ENCODE measurements at regions not wholly inside any gene's neighbourhood (a gene's known extent, or its start where the extent isn't known, plus 50 kb on each side); places are given as distances from the start of the nearest gene placed in this dataset.

DNA sequence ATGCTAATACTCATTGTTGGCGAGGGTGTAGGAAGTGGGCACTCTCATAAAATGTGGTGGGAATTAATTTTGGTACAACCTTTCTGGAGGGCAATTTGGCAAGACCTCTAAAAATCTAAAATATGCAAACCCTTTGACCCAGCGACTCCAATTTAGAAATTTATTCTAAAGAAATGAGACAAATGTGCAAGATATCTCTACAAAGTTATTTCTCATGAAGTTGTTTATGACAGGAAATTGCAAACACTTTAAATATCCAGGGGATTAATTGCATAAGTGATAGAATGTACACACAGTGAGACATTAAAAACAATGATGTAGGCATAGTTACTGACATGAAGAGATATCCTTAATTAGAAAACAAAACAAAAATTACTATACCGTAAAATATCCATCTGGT is 246.3 kb upstream of the MAP3K1 start:
- whole genome bisulfite sequencing (ENCODE audit: insufficient coverage) = 100% methylated on average over 1 of the region's 3 CpGs
- no peak for DNase-seq
- peaks cover 0 to 3% (median 0%) of the 10 kb centered on the region in 5 experiments for H3K9me3 ChIP-seq (ENCODE audit: control extremely low read depth in 1 of 5, control insufficient read depth in 4 of 5, insufficient read depth in 2 of 5, low read depth in 1 of 5, low read length in 4 of 5)
- H3K27ac ChIP-seq (ENCODE audit: insufficient read depth in 1 of 2, low read depth in 1 of 2, low read length in 2 of 2, poor library complexity in 1 of 2, severe bottlenecking in 2 of 2) = no peak overlapping the region
- no peaks in the 10 kb centered on the region for H3K27me3 ChIP-seq (replicated peaks in 2 of 5; ENCODE audit: control insufficient read depth in 4 of 5, insufficient read depth in 5 of 5, low read length in 4 of 5)
- peaks cover 0 to 10% (median 3%) of the 10 kb centered on the region in 4 experiments for H3K4me1 ChIP-seq (ENCODE audit: control extremely low read depth in 1 of 4, control insufficient read depth in 4 of 4, insufficient read depth in 4 of 4, low read length in 3 of 4)
- ChIA-PET CTCF (interaction anchor here (1.0 kb wide), 1 partner anchor 88 kb away, joined by 4 read pairs; no protein-coding TSS in a partner anchor), POLR2A (no interaction called here)
- no peak overlapping the region for H3K4me3 ChIP-seq (ENCODE audit: control insufficient read depth in 1 of 7, extremely low read depth in 1 of 7, insufficient read depth in 4 of 7, low read depth in 2 of 7, low read length in 6 of 7)
- no peaks in the 10 kb centered on the region for H3K36me3 ChIP-seq (ENCODE audit: control insufficient read depth in 4 of 4, insufficient read depth in 4 of 4, low read length in 3 of 4)

DNA sequence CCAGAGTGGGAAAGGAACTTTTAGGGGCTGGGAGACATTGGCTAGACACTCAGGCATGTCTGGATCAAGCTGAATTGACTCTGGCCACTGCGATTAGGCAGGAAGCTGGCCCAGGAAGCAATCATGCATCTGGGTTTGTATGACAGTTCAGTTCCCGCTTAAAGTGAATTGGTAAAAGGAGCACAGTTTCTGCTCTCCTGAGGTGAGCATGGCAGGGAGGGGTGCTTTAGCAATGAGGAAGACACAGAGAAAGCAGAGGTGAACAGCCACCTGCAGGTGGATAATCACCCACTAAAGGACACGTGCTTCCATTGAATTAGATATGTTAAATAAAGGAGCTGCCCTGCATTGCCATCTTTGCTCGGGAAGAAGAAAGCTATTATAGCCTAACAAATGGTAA is 248.1 kb upstream of the MAP3K1 start:
- H3K4me3 ChIP-seq (ENCODE audit: control insufficient read depth in 1 of 7, extremely low read depth in 1 of 7, insufficient read depth in 4 of 7, low read depth in 2 of 7, low read length in 6 of 7) = no peak overlapping the region
- no peak for DNase-seq
- H3K9me3 ChIP-seq (ENCODE audit: control extremely low read depth in 1 of 5, control insufficient read depth in 4 of 5, insufficient read depth in 2 of 5, low read depth in 1 of 5, low read length in 4 of 5) = no peaks in the 10 kb centered on the region
- peaks cover 0 to 10% (median 3%) of the 10 kb centered on the region in 4 experiments for H3K4me1 ChIP-seq (ENCODE audit: control extremely low read depth in 1 of 4, control insufficient read depth in 4 of 4, insufficient read depth in 4 of 4, low read length in 3 of 4)
- H3K27me3 ChIP-seq (replicated peaks in 2 of 5; ENCODE audit: control insufficient read depth in 4 of 5, insufficient read depth in 5 of 5, low read length in 4 of 5) = no peaks in the 10 kb centered on the region
- WGBS (ENCODE audit: insufficient coverage) = 94% methylated on average over 2 of the region's 4 CpGs
- ChIA-PET CTCF (no interaction called here), POLR2A (no interaction called here)
- no peak overlapping the region for H3K27ac ChIP-seq (ENCODE audit: insufficient read depth in 1 of 2, low read depth in 1 of 2, low read length in 2 of 2, poor library complexity in 1 of 2, severe bottlenecking in 2 of 2)
- H3K36me3 ChIP-seq (ENCODE audit: control insufficient read depth in 4 of 4, insufficient read depth in 4 of 4, low read length in 3 of 4) = no peaks in the 10 kb centered on the region

DNA sequence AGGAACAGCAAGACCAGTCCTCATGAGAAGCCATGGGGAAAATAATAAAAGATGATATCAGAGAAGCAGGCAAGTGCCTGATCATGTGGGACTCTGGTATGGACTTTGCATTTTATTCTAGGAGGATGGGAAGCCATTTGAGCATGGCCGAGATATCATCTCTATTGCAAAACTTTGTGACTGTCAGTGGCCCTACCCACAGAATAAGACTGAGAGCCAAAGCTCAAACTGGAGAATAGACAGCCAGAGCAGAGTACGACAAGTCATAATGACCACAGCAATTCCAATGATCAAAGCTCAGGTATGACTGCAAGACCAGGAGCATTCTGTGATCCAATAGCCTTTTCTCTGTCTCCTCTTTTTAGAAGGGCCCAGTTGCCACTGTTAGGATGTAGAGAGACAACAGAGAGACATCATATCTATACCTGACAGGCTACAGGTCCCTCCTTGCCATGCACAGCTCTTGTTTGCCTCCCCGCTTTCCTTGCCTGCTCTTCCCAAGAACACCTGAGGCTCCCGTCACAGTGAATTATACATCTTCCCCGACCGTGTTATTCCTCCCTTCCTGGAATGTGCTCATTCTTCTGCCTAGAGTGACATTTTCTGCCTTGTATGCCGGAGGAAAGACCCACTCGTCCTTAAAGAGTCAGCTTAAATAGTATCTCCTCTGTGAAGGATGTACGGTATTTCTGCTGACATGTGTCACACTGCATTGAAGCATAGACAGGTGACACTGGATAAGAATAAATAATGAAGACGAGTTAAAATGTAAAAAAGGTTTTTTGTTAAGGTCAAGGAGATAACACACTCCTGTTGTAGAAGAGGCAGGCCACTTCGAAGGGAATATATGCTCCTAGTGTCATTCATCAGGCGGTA is 248.7 kb upstream of the MAP3K1 start:
- no peaks in the 10 kb centered on the region for H3K36me3 ChIP-seq (ENCODE audit: control insufficient read depth in 4 of 4, insufficient read depth in 4 of 4, low read length in 3 of 4)
- POLR2A ChIA-PET = no interaction called here
- no peaks in the 10 kb centered on the region for H3K27me3 ChIP-seq (replicated peaks in 2 of 5; ENCODE audit: control insufficient read depth in 4 of 5, insufficient read depth in 5 of 5, low read length in 4 of 5)
- H3K4me1 ChIP-seq (ENCODE audit: control extremely low read depth in 1 of 4, control insufficient read depth in 4 of 4, insufficient read depth in 4 of 4, low read length in 3 of 4) = peaks cover 0 to 10% (median 3%) of the 10 kb centered on the region in 4 experiments
- no peak overlapping the region for H3K27ac ChIP-seq (ENCODE audit: insufficient read depth in 1 of 2, low read depth in 1 of 2, low read length in 2 of 2, poor library complexity in 1 of 2, severe bottlenecking in 2 of 2)
- DNase-seq = no peak
- CTCF ChIA-PET = interaction anchor here (1.0 kb wide), 1 partner anchor 296 kb away, joined by 3 read pairs; no protein-coding TSS in a partner anchor
- H3K4me3 ChIP-seq (ENCODE audit: control insufficient read depth in 1 of 7, extremely low read depth in 1 of 7, insufficient read depth in 4 of 7, low read depth in 2 of 7, low read length in 6 of 7) = no peak overlapping the region
- WGBS (ENCODE audit: insufficient coverage) = 92% methylated on average over 11 of the region's 12 CpGs
- H3K9me3 ChIP-seq (ENCODE audit: control extremely low read depth in 1 of 5, control insufficient read depth in 4 of 5, insufficient read depth in 2 of 5, low read depth in 1 of 5, low read length in 4 of 5) = no peaks in the 10 kb centered on the region

DNA sequence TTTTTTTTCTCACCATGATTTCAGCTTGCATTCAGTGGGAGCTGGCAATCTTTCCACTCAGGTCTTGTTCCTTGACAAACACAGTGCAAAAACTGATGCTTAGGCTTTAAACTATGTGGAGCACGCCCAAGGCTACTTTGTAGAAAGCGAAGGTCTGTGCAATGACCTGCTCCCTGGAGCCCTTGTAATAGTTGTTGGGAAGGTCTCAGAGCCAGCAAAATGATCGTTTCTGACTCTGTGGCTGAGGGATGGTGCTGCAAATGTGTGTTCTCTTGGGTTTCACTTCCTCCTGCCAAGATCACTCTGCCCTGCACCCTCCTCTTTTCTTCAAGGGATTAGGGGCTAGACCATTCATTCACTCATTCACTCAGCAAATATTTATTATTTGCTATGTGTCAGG is 249.7 kb upstream of the MAP3K1 start:
- no peaks in the 10 kb centered on the region for H3K36me3 ChIP-seq (ENCODE audit: control insufficient read depth in 4 of 4, insufficient read depth in 4 of 4, low read length in 3 of 4)
- WGBS (ENCODE audit: insufficient coverage) = 41% methylated on average over 3 of the region's 3 CpGs
- ChIA-PET CTCF (interaction anchor here (1.8 kb wide), 1 partner anchor 13 kb away, joined by 9 read pairs; no protein-coding TSS in a partner anchor), POLR2A (interaction anchor here (0.7 kb wide), 1 partner anchor 10 kb away, joined by 3 read pairs; no protein-coding TSS in a partner anchor)
- H3K27ac ChIP-seq (ENCODE audit: insufficient read depth in 1 of 2, low read depth in 1 of 2, low read length in 2 of 2, poor library complexity in 1 of 2, severe bottlenecking in 2 of 2) = no peak overlapping the region
- peaks cover 0 to 10% (median 3%) of the 10 kb centered on the region in 4 experiments for H3K4me1 ChIP-seq (ENCODE audit: control extremely low read depth in 1 of 4, control insufficient read depth in 4 of 4, insufficient read depth in 4 of 4, low read length in 3 of 4)
- DNase-seq = peak in 2 of 3 donors; percentile 57 to 67
- no peak overlapping the region for H3K4me3 ChIP-seq (ENCODE audit: control insufficient read depth in 1 of 7, extremely low read depth in 1 of 7, insufficient read depth in 4 of 7, low read depth in 2 of 7, low read length in 6 of 7)
- no peaks in the 10 kb centered on the region for H3K27me3 ChIP-seq (replicated peaks in 2 of 5; ENCODE audit: control insufficient read depth in 4 of 5, insufficient read depth in 5 of 5, low read length in 4 of 5)
- H3K9me3 ChIP-seq (ENCODE audit: control extremely low read depth in 1 of 5, control insufficient read depth in 4 of 5, insufficient read depth in 2 of 5, low read depth in 1 of 5, low read length in 4 of 5) = no peaks in the 10 kb centered on the region

DNA sequence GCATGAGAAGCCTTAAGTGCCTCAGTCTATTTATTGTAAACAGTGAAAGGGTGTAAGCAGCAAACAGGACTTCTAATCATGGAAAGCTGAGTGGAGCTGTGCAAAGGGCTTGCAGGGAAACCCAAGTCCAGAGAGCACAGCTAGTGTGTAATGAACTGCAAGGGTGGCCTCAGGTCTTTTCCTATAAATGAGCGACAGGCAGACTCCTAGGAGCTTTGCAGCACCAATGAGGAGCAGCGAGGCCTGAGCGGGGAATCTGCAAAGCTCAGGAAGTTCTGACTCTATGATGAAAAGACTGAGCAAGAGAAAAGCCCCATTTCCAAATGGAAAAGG is 250.1 kb upstream of the MAP3K1 start:
- no peak overlapping the region for H3K27ac ChIP-seq (ENCODE audit: insufficient read depth in 1 of 2, low read depth in 1 of 2, low read length in 2 of 2, poor library complexity in 1 of 2, severe bottlenecking in 2 of 2)
- peaks cover 0 to 10% (median 3%) of the 10 kb centered on the region in 4 experiments for H3K4me1 ChIP-seq (ENCODE audit: control extremely low read depth in 1 of 4, control insufficient read depth in 4 of 4, insufficient read depth in 4 of 4, low read length in 3 of 4)
- no peaks in the 10 kb centered on the region for H3K27me3 ChIP-seq (replicated peaks in 2 of 5; ENCODE audit: control insufficient read depth in 4 of 5, insufficient read depth in 5 of 5, low read length in 4 of 5)
- H3K36me3 ChIP-seq (ENCODE audit: control insufficient read depth in 4 of 4, insufficient read depth in 4 of 4, low read length in 3 of 4) = no peaks in the 10 kb centered on the region
- no peaks in the 10 kb centered on the region for H3K9me3 ChIP-seq (ENCODE audit: control extremely low read depth in 1 of 5, control insufficient read depth in 4 of 5, insufficient read depth in 2 of 5, low read depth in 1 of 5, low read length in 4 of 5)
- H3K4me3 ChIP-seq (ENCODE audit: control insufficient read depth in 1 of 7, extremely low read depth in 1 of 7, insufficient read depth in 4 of 7, low read depth in 2 of 7, low read length in 6 of 7) = no peak overlapping the region
- 84% methylated on average over 3 of the region's 3 CpGs for WGBS (ENCODE audit: insufficient coverage)
- no peak for DNase-seq
- ChIA-PET POLR2A (interaction anchor here (0.7 kb wide), 1 partner anchor 11 kb away, joined by 3 read pairs; no protein-coding TSS in a partner anchor), CTCF (interaction anchor here (0.6 to 1.8 kb wide), 2 partner anchors 12 to 205 kb away, joined by 4 to 9 read pairs; no protein-coding TSS in a partner anchor)

DNA sequence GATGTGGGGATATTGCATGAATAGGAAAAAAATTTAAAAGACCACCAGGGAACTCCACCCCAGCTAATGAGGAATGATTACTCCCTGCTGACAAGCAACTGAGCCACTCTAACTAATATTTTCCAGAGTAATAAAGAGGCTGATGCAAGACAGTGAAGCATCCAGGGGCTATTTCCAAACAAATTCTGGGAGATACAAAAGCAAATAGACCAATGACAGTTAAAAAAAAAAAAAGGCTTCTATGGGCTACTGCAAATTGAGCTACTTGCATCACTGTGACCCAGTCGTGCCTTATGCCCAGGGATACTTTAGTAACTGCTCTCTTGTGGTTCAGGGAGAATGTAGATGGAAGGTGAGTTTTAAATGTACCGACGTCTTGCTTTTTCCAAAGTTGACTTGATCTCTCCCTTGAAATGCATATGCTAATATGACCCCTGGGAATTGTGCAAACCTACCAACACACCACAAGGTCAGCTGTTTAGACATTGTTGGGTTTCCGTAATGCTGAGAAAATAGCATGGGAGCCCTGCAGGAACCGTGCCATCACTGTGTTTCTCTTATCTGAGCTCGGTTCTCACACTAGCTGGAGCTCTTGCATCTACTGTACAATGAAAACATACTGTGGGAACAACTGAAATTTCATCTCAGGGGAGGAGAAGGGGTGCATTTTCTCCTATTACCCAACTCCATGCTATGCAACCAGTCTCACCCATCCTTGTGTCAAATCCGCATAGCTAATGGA is 250.6 kb upstream of the MAP3K1 start:
- no peaks in the 10 kb centered on the region for H3K9me3 ChIP-seq (ENCODE audit: control extremely low read depth in 1 of 5, control insufficient read depth in 4 of 5, insufficient read depth in 2 of 5, low read depth in 1 of 5, low read length in 4 of 5)
- H3K36me3 ChIP-seq (ENCODE audit: control insufficient read depth in 4 of 4, insufficient read depth in 4 of 4, low read length in 3 of 4) = no peaks in the 10 kb centered on the region
- ChIA-PET CTCF (interaction anchor here (0.6 to 1.8 kb wide), 3 partner anchors 8 to 206 kb away, joined by 3 to 9 read pairs (median 4); no protein-coding TSS in a partner anchor), POLR2A (no interaction called here)
- H3K27me3 ChIP-seq (replicated peaks in 2 of 5; ENCODE audit: control insufficient read depth in 4 of 5, insufficient read depth in 5 of 5, low read length in 4 of 5) = no peaks in the 10 kb centered on the region
- H3K27ac ChIP-seq (ENCODE audit: insufficient read depth in 1 of 2, low read depth in 1 of 2, low read length in 2 of 2, poor library complexity in 1 of 2, severe bottlenecking in 2 of 2) = no peak overlapping the region
- 96% methylated on average over 4 of the region's 7 CpGs for WGBS (ENCODE audit: insufficient coverage)
- no peak overlapping the region for H3K4me3 ChIP-seq (ENCODE audit: control insufficient read depth in 1 of 7, extremely low read depth in 1 of 7, insufficient read depth in 4 of 7, low read depth in 2 of 7, low read length in 6 of 7)
- no peak for DNase-seq
- peaks cover 0 to 10% (median 3%) of the 10 kb centered on the region in 4 experiments for H3K4me1 ChIP-seq (ENCODE audit: control extremely low read depth in 1 of 4, control insufficient read depth in 4 of 4, insufficient read depth in 4 of 4, low read length in 3 of 4)

DNA sequence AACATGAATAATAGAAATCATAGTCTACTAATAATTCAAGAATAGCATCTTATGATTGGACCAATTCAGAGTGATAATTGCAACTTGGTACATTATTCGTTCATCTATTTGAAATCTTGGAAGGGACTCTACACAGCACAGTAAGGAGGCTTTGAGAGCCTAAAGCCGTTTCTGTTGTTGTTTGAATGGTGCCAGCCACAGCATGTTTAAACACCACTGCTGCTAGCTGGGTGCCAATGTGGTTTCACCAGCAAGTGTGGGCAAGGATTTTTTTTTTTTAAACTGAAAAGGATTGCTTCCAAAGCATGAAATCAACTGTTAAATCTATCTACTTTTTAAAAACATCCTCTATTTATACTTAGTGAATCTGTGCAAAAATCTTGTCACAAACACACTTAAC is 253.9 kb upstream of the MAP3K1 start:
- WGBS (ENCODE audit: insufficient coverage) = 92% methylated on average over 2 of the region's 2 CpGs
- H3K27ac ChIP-seq (ENCODE audit: insufficient read depth in 1 of 2, low read depth in 1 of 2, low read length in 2 of 2, poor library complexity in 1 of 2, severe bottlenecking in 2 of 2) = no peak overlapping the region
- H3K4me3 ChIP-seq (ENCODE audit: control insufficient read depth in 1 of 7, extremely low read depth in 1 of 7, insufficient read depth in 4 of 7, low read depth in 2 of 7, low read length in 6 of 7) = no peak overlapping the region
- ChIA-PET CTCF (no interaction called here), POLR2A (no interaction called here)
- H3K4me1 ChIP-seq (ENCODE audit: control extremely low read depth in 1 of 4, control insufficient read depth in 4 of 4, insufficient read depth in 4 of 4, low read length in 3 of 4) = peaks cover 0 to 3% (median 1%) of the 10 kb centered on the region in 4 experiments
- H3K9me3 ChIP-seq (ENCODE audit: control extremely low read depth in 1 of 5, control insufficient read depth in 4 of 5, insufficient read depth in 2 of 5, low read depth in 1 of 5, low read length in 4 of 5) = no peaks in the 10 kb centered on the region
- DNase-seq = no peak
- no peaks in the 10 kb centered on the region for H3K36me3 ChIP-seq (ENCODE audit: control insufficient read depth in 4 of 4, insufficient read depth in 4 of 4, low read length in 3 of 4)
- H3K27me3 ChIP-seq (replicated peaks in 2 of 5; ENCODE audit: control insufficient read depth in 4 of 5, insufficient read depth in 5 of 5, low read length in 4 of 5) = no peaks in the 10 kb centered on the region
